ENCODE measurements at regions not wholly inside any gene's neighbourhood (a gene's known extent, or its start where the extent isn't known, plus 50 kb on each side); places are given as distances from the start of the nearest gene placed in this dataset.

- H3K4me2 ChIP-seq (ENCODE audit: insufficient read depth, low read length), result no peak overlapping the region
- H3K27ac ChIP-seq (ENCODE audit: low read depth, low read length), result no peak overlapping the region
- no peaks in the 10 kb centered on the region for H4K20me1 ChIP-seq (ENCODE audit: insufficient read depth, low read length)
- H3K9me3 ChIP-seq (ENCODE audit: low read depth, low read length), result no peaks in the 10 kb centered on the region
- H3K36me3 ChIP-seq (ENCODE audit: insufficient read depth, low read length), result no peaks in the 10 kb centered on the region
- H3K27me3 ChIP-seq (ENCODE audit: insufficient read depth, low read length), result no peaks in the 10 kb centered on the region
- no peaks in the 10 kb centered on the region for H3K79me2 ChIP-seq (ENCODE audit: insufficient read depth, low read length)
- DNase-seq (ENCODE audit: insufficient read length, low spot score, missing footprints), result no peak
- TF ChIP-seq CTCF (IDR thresholded peaks at IDR 0.05; ENCODE audit: extremely low read depth, low read depth, low read length), result no peak
- H3K4me3 ChIP-seq (ENCODE audit: insufficient read depth, low read length), result no peak overlapping the region
- no peaks in the 10 kb centered on the region for H3K4me1 ChIP-seq (ENCODE audit: insufficient read depth, low read length)
- no peak overlapping the region for H2AFZ ChIP-seq (ENCODE audit: low read length)
Measured at GRCh38 chr3:22795917-22796316, 407.2 kb upstream of the UBE2E2 start.

- no peak overlapping the region for H3K4me3 ChIP-seq (ENCODE audit: insufficient read depth, low read length)
Measured at GRCh38 chr3:22798461-22798860, 404.7 kb upstream of the UBE2E2 start.

GRCh38 chr3:22819209-22819608 is 383.9 kb upstream of the UBE2E2 start:
- no peaks in the 10 kb centered on the region for H4K20me1 ChIP-seq (ENCODE audit: insufficient read depth, low read length)
- TF ChIP-seq CTCF (IDR thresholded peaks at IDR 0.05; ENCODE audit: extremely low read depth, low read depth, low read length), result no peak
- no peak overlapping the region for H2AFZ ChIP-seq (ENCODE audit: low read length)
- no peaks in the 10 kb centered on the region for H3K9me3 ChIP-seq (ENCODE audit: low read depth, low read length)
- H3K36me3 ChIP-seq (ENCODE audit: insufficient read depth, low read length), result no peaks in the 10 kb centered on the region
- H3K79me2 ChIP-seq (ENCODE audit: insufficient read depth, low read length), result no peaks in the 10 kb centered on the region
- no peak overlapping the region for H3K4me3 ChIP-seq (ENCODE audit: insufficient read depth, low read length)
- H3K4me2 ChIP-seq (ENCODE audit: insufficient read depth, low read length), result no peak overlapping the region
- no peaks in the 10 kb centered on the region for H3K4me1 ChIP-seq (ENCODE audit: insufficient read depth, low read length)
- no peaks in the 10 kb centered on the region for H3K27me3 ChIP-seq (ENCODE audit: insufficient read depth, low read length)
- no peak for DNase-seq (ENCODE audit: insufficient read length, low spot score, missing footprints)
- no peak overlapping the region for H3K27ac ChIP-seq (ENCODE audit: low read depth, low read length)

More at GRCh38 chr3:22798461-22798860, 404.7 kb upstream of the UBE2E2 start:
- H3K36me3 ChIP-seq (ENCODE audit: insufficient read depth, low read length), result no peaks in the 10 kb centered on the region
- H2AFZ ChIP-seq (ENCODE audit: low read length), result no peak overlapping the region
- no peaks in the 10 kb centered on the region for H3K4me1 ChIP-seq (ENCODE audit: insufficient read depth, low read length)
- TF ChIP-seq CTCF (IDR thresholded peaks at IDR 0.05; ENCODE audit: extremely low read depth, low read depth, low read length), result no peak
- no peak overlapping the region for H3K4me2 ChIP-seq (ENCODE audit: insufficient read depth, low read length)
- H3K27ac ChIP-seq (ENCODE audit: low read depth, low read length), result no peak overlapping the region
- H3K79me2 ChIP-seq (ENCODE audit: insufficient read depth, low read length), result no peaks in the 10 kb centered on the region
- no peaks in the 10 kb centered on the region for H3K27me3 ChIP-seq (ENCODE audit: insufficient read depth, low read length)
- no peaks in the 10 kb centered on the region for H4K20me1 ChIP-seq (ENCODE audit: insufficient read depth, low read length)
- DNase-seq (ENCODE audit: insufficient read length, low spot score, missing footprints), result no peak
- no peaks in the 10 kb centered on the region for H3K9me3 ChIP-seq (ENCODE audit: low read depth, low read length)

GRCh38 chr3:22835041-22835440 is 368.1 kb upstream of the UBE2E2 start:
- Histone ChIP-seq H4K20me1 (ENCODE audit: insufficient read depth, low read length) (no peaks in the 10 kb centered on the region), H3K27ac (ENCODE audit: low read depth, low read length) (no peak overlapping the region), H3K4me1 (ENCODE audit: insufficient read depth, low read length) (no peaks in the 10 kb centered on the region), H2AFZ (ENCODE audit: low read length) (no peak overlapping the region), H3K4me3 (ENCODE audit: insufficient read depth, low read length) (no peak overlapping the region), H3K9me3 (ENCODE audit: low read depth, low read length) (no peaks in the 10 kb centered on the region), H3K36me3 (ENCODE audit: insufficient read depth, low read length) (no peaks in the 10 kb centered on the region), H3K79me2 (ENCODE audit: insufficient read depth, low read length) (no peaks in the 10 kb centered on the region), H3K27me3 (ENCODE audit: insufficient read depth, low read length) (no peaks in the 10 kb centered on the region), H3K4me2 (ENCODE audit: insufficient read depth, low read length) (no peak overlapping the region)
- DNase-seq (ENCODE audit: insufficient read length, low spot score, missing footprints), result no peak
- TF ChIP-seq CTCF (IDR thresholded peaks at IDR 0.05; ENCODE audit: extremely low read depth, low read depth, low read length), result no peak
